ENCODE measurements at regions not wholly inside any gene's neighbourhood (a gene's known extent, or its start where the extent isn't known, plus 50 kb on each side); places are given as distances from the start of the nearest gene placed in this dataset.

DNA sequence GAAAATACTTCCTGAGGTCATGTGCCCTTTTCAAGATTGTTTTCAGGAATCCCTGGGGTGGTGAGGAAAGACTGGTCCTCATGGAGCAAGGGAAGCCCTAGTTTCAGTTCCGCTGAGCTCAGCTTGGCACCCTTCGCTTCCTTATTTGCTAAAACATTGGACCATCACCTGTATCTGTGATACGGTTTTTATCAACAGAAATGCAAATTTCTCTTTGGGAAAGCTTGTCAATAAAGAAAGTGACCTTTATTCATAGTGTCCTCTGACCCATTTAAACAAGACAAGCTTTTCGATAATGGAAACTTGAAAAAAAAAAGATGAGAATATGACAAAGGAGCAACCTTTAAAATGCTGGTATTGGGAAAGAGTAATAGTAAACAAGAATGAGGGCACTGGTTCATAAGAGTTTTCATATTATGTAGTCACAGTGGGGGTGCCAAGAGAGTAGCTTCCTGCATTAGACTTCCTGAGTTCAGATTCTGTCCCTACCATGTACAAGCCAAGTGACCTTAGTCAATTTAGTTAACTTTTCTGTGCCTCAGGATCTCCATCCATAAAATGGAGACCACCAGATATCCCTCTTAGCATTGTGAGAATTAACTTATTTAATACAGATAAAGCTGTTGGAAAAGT lies 57.0 kb upstream of the RAI2 start:
- TF ChIP-seq, protein P1, sequence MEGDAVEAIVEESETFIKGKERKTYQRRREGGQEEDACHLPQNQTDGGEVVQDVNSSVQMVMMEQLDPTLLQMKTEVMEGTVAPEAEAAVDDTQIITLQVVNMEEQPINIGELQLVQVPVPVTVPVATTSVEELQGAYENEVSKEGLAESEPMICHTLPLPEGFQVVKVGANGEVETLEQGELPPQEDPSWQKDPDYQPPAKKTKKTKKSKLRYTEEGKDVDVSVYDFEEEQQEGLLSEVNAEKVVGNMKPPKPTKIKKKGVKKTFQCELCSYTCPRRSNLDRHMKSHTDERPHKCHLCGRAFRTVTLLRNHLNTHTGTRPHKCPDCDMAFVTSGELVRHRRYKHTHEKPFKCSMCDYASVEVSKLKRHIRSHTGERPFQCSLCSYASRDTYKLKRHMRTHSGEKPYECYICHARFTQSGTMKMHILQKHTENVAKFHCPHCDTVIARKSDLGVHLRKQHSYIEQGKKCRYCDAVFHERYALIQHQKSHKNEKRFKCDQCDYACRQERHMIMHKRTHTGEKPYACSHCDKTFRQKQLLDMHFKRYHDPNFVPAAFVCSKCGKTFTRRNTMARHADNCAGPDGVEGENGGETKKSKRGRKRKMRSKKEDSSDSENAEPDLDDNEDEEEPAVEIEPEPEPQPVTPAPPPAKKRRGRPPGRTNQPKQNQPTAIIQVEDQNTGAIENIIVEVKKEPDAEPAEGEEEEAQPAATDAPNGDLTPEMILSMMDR (IDR thresholded peaks at IDR 0.05; ENCODE audit: insufficient read depth, low read depth, low read length, missing control alignments) = no peak
- no peak overlapping the region for H3K4me3 ChIP-seq (ENCODE audit: low read length)
- no peak for DNase-seq (ENCODE audit: low read depth)

GRCh38 chrX:17913801-17914200 lies 52.7 kb upstream of the RAI2 start:
- DNase-seq (ENCODE audit: low read depth) = no peak
- TF ChIP-seq, protein P1 (IDR thresholded peaks at IDR 0.05; ENCODE audit: insufficient read depth, low read depth, low read length, missing control alignments) = no peak
- H3K4me3 ChIP-seq (ENCODE audit: low read length) = no peak overlapping the region
